GM23338 (cell line): ENCODE measurements at regions not wholly inside any gene's neighbourhood (a gene's known extent, or its start where the extent isn't known, plus 50 kb on each side); places are given as distances from the start of the nearest gene placed in this dataset.

Experiments
- ATAC-seq: fragments of 200-7000 bp; cut with Tn5 transposase; 3 replicates; pipeline ENCODE4 v1.9.1; 2020
- DNase-seq: peaks from one replicate; pipeline ENCODE4 v3.0.0-alpha.2; 2015; ENCODE audit warnings: low spot score
- H2AFZ ChIP-seq: fragments of 200-600 bp; sonication (generic); 2 replicates; pipeline ENCODE4 v1.8.0; 2016; ENCODE audit warnings: antibody characterized with exemption, mild to moderate bottlenecking, moderate library complexity
- H3F3A ChIP-seq: fragments of 200-600 bp; sonication (generic); replicated peaks from 2 replicates; pipeline ENCODE4 v1.8.0; 2017; ENCODE audit warnings: antibody characterized with exemption, mixed run types, low read depth
- H3K27ac ChIP-seq: fragments of 200-600 bp; sonication (generic); 2 replicates; pipeline ENCODE4 v1.6.1; 2016; ENCODE audit warnings: low read depth
- H3K27me3 ChIP-seq: fragments of 200-600 bp; sonication (generic); 2 replicates; pipeline ENCODE4 v1.8.0; 2016; ENCODE audit warnings: mild to moderate bottlenecking, mixed run types, moderate library complexity; ENCODE audit not compliant: insufficient read depth
- H3K36me3 ChIP-seq: fragments of 200-600 bp; sonication (generic); 2 replicates; pipeline ENCODE4 v1.8.0; 2016; ENCODE audit warnings: mild to moderate bottlenecking; ENCODE audit not compliant: insufficient read depth
- H3K4me1 ChIP-seq: fragments of 200-600 bp; sonication (generic); 2 replicates; pipeline ENCODE4 v1.8.0; 2016; ENCODE audit warnings: mild to moderate bottlenecking, moderate library complexity; ENCODE audit not compliant: insufficient read depth
- H3K4me2 ChIP-seq: fragments of 200-600 bp; sonication (generic); 2 replicates; pipeline ENCODE4 v1.7.1; 2017; ENCODE audit warnings: mixed run types
- H3K4me3 ChIP-seq: fragments of 200-600 bp; sonication (generic); 2 replicates; pipeline ENCODE4 v1.6.1; 2016; ENCODE audit warnings: mixed run types
- H3K79me2 ChIP-seq: fragments of 200-600 bp; sonication (generic); replicated peaks from 2 replicates; pipeline ENCODE4 v1.8.0; 2017; ENCODE audit warnings: mild to moderate bottlenecking; ENCODE audit not compliant: insufficient read depth
- H3K9me2 ChIP-seq: fragments of 200-600 bp; sonication (generic); 2 replicates; pipeline ENCODE4 v1.8.0; 2017; ENCODE audit not compliant: insufficient read depth
- H4K20me1 ChIP-seq: fragments of 200-600 bp; sonication (generic); replicated peaks from 2 replicates; pipeline ENCODE4 v1.8.0; 2017; ENCODE audit warnings: mild to moderate bottlenecking; ENCODE audit not compliant: insufficient read depth
- H3K27ac Mint-ChIP-seq: 2 replicates; pipeline ENCODE4 v1.8.0; 2020; ENCODE audit warnings: inconsistent platforms, mild to moderate bottlenecking, moderate library complexity, mixed read lengths
- H3K27me3 Mint-ChIP-seq: 3 replicates; pipeline ENCODE4 v1.8.0; 2022; ENCODE audit warnings: low read depth, mild to moderate bottlenecking, moderate library complexity, mixed read lengths, inconsistent platforms; ENCODE audit not compliant: insufficient read depth, poor library complexity
- H3K36me3 Mint-ChIP-seq: 3 replicates; pipeline ENCODE4 v1.8.0; 2021; ENCODE audit warnings: low read depth, mild to moderate bottlenecking, inconsistent platforms, moderate library complexity, mixed read lengths
- H3K4me1 Mint-ChIP-seq: 3 replicates; pipeline ENCODE4 v1.8.0; 2020; ENCODE audit warnings: mild to moderate bottlenecking, inconsistent platforms, mixed read lengths
- H3K4me3 Mint-ChIP-seq: 3 replicates; pipeline ENCODE4 v1.8.0; 2021; ENCODE audit warnings: moderate library complexity, mild to moderate bottlenecking, inconsistent platforms, mixed read lengths
- H3K9me3 Mint-ChIP-seq: 3 replicates; pipeline ENCODE4 v1.8.0; 2020; ENCODE audit warnings: moderate library complexity, mild to moderate bottlenecking, inconsistent platforms, mixed read lengths
- CREB1 ChIP-seq: fragments of 250-450 bp; sonication (Bioruptor Pico); IDR thresholded peaks from 2 replicates; pipeline ENCODE4 v1.5.0; 2020; ENCODE audit warnings: low read depth, mild to moderate bottlenecking, moderate library complexity
- CTCF ChIP-seq, 2 experiments: fragments of 200-600 bp in 1 of 2; sonication (generic) in 1 of 2; conservative IDR thresholded peaks; 2 replicates each; pipeline versions ENCODE4 v1.5.1 to v1.6.1; 2016 to 2017; ENCODE audit warnings: antibody characterized with exemption in 2 of 2, low read depth in 2 of 2, mild to moderate bottlenecking in 2 of 2, moderate library complexity in 1 of 2
- EZH2phosphoT487 ChIP-seq: fragments of 200-600 bp; sonication (generic); IDR thresholded peaks from one replicate; pipeline ENCODE4 v1.8.1; 2018; ENCODE audit warnings: antibody characterized with exemption; ENCODE audit not compliant: unreplicated experiment
- JUNB ChIP-seq: IDR thresholded peaks from one replicate; pipeline ENCODE4 v1.6.1; 2016; ENCODE audit warnings: antibody characterized with exemption; ENCODE audit not compliant: unreplicated experiment
- NANOG ChIP-seq: IDR thresholded peaks from 2 replicates; pipeline ENCODE4 v1.6.1; 2016; ENCODE audit warnings: antibody characterized with exemption, borderline replicate concordance
- POLR2AphosphoS5 ChIP-seq: IDR thresholded peaks from 2 replicates; pipeline ENCODE4 v1.6.1; 2016; ENCODE audit warnings: antibody characterized with exemption, low read depth
- REST ChIP-seq: IDR thresholded peaks from one replicate; pipeline ENCODE4 v1.6.1; 2018; ENCODE audit warnings: antibody characterized with exemption; ENCODE audit not compliant: unreplicated experiment
- STAT1 ChIP-seq: IDR thresholded peaks from one replicate; pipeline ENCODE4 v1.6.1; 2016; ENCODE audit warnings: antibody characterized with exemption; ENCODE audit not compliant: unreplicated experiment
- ZNF114 ChIP-seq: fragments of 250-450 bp; sonication (Bioruptor Pico); IDR thresholded peaks from 2 replicates; pipeline ENCODE4 v1.5.0; 2020; ENCODE audit warnings: mild to moderate bottlenecking, moderate library complexity
- ZNF331 ChIP-seq: fragments of 250-450 bp; sonication (Bioruptor Pico); IDR thresholded peaks from 2 replicates; pipeline ENCODE4 v1.5.0; 2020; ENCODE audit warnings: low read depth, mild to moderate bottlenecking, moderate library complexity
- ZNF462 ChIP-seq: fragments of 250-450 bp; sonication (Bioruptor Pico); IDR thresholded peaks from 2 replicates; pipeline ENCODE4 v1.5.0; 2020; ENCODE audit warnings: mild to moderate bottlenecking, moderate library complexity

- Mint-ChIP-seq H3K27me3 (peaks cover 10% of the 10 kb centered on the region), H3K4me1 (peaks cover 12% of the 10 kb centered on the region), H3K9me3 (no peaks in the 10 kb centered on the region), H3K4me3 (no peak overlapping the region), H3K27ac (no peak overlapping the region), H3K36me3 (no peaks in the 10 kb centered on the region)
- no peaks in the 10 kb centered on the region for H3F3A ChIP-seq
- no peak overlapping the region for H3K4me3 ChIP-seq
- H3K4me2 ChIP-seq, result no peak overlapping the region
- no peaks in the 10 kb centered on the region for H3K36me3 ChIP-seq
- 0 out of 2 replicates have a peak, but pooled peaks cover 5% of the 10 kb centered on the region for H3K4me1 ChIP-seq
- no peak overlapping the region for H2AFZ ChIP-seq
- no peak for TF ChIP-seq ZNF331 (CRISPR knock-in tag)
- no peak for TF ChIP-seq STAT1
- no peaks in the 10 kb centered on the region for H3K27me3 ChIP-seq
- H3K79me2 ChIP-seq, result no peaks in the 10 kb centered on the region
- ATAC-seq (no peak), DNase-seq (no peak)
- peaks cover 11% of the 10 kb centered on the region for H3K9me2 ChIP-seq
- no peaks in the 10 kb centered on the region for H4K20me1 ChIP-seq
- no peak overlapping the region for H3K27ac ChIP-seq
These were observed 53.2 kb upstream of the SEC11C start for GRCh38 chr18:59086522-59086921.

GRCh38 chr18:59087391-59087790 lies 52.3 kb upstream of the SEC11C start:
- peaks cover 8% of the 10 kb centered on the region for H3K27me3 Mint-ChIP-seq
- H3K27ac ChIP-seq, result no peak overlapping the region
- no peaks in the 10 kb centered on the region for H3K79me2 ChIP-seq
- no peaks in the 10 kb centered on the region for H3K9me3 Mint-ChIP-seq
- 0 out of 2 replicates have a peak, but pooled peaks cover 5% of the 10 kb centered on the region for H3K4me1 ChIP-seq
- no peak overlapping the region for H3K4me3 Mint-ChIP-seq
- H3K27ac Mint-ChIP-seq, result no peak overlapping the region
- DNase-seq (no peak), ATAC-seq (no peak)
- no peak overlapping the region for H3K4me2 ChIP-seq
- no peak for TF ChIP-seq EZH2phosphoT487
- TF ChIP-seq STAT1, result no peak
- TF ChIP-seq ZNF462 (CRISPR knock-in tag), result no peak
- TF ChIP-seq ZNF114, result no peak
- no peak for TF ChIP-seq CREB1 (CRISPR knock-in tag)
- TF ChIP-seq NANOG, result no peak
- no peak for TF ChIP-seq REST
- no peak for TF ChIP-seq CTCF (conservative IDR thresholded peaks at IDR 0.05; ENCODE audit: low read depth in 2 of 2)
- TF ChIP-seq ZNF331 (CRISPR knock-in tag), result no peak
- no peak for TF ChIP-seq POLR2AphosphoS5
- TF ChIP-seq JUNB, result no peak
- H3K4me3 ChIP-seq, result no peak overlapping the region
- peaks cover 19% of the 10 kb centered on the region for H3K9me2 ChIP-seq
- no peaks in the 10 kb centered on the region for H3K36me3 Mint-ChIP-seq
- no peaks in the 10 kb centered on the region for H4K20me1 ChIP-seq
- no peaks in the 10 kb centered on the region for H3K36me3 ChIP-seq
- H2AFZ ChIP-seq, result no peak overlapping the region
- no peaks in the 10 kb centered on the region for H3K27me3 ChIP-seq
- H3F3A ChIP-seq, result no peaks in the 10 kb centered on the region
- peaks cover 13% of the 10 kb centered on the region for H3K4me1 Mint-ChIP-seq
